ENCODE measurements at regions not wholly inside any gene's neighbourhood (a gene's known extent, or its start where the extent isn't known, plus 50 kb on each side); places are given as distances from the start of the nearest gene placed in this dataset.

GRCh38 chr3:150221904-150222523, 186.1 kb upstream of the TSC22D2 start:
- no peak for DNase-seq (ENCODE audit: low read depth in 3 of 3, low spot score in 2 of 3)

GRCh38 chr3:150220799-150221198, 187.3 kb upstream of the TSC22D2 start:
- DNase-seq (ENCODE audit: low read depth in 3 of 3, low spot score in 2 of 3): no peak

- DNase-seq (ENCODE audit: low read depth in 3 of 3, low spot score in 2 of 3): no peak
Observed at GRCh38 chr3:150220041-150220440, 188.1 kb upstream of the TSC22D2 start.

GRCh38 chr3:150218841-150219240, 189.3 kb upstream of the TSC22D2 start:
- no peak for DNase-seq (ENCODE audit: low read depth in 3 of 3, low spot score in 2 of 3)

GRCh38 chr3:150218236-150218635, 189.9 kb upstream of the TSC22D2 start:
- DNase-seq (ENCODE audit: low read depth in 3 of 3, low spot score in 2 of 3): no peak

GRCh38 chr3:150217691-150218090, 190.4 kb upstream of the TSC22D2 start:
- no peak for DNase-seq (ENCODE audit: low read depth in 3 of 3, low spot score in 2 of 3)

GRCh38 chr3:150216866-150217600, 191.1 kb upstream of the TSC22D2 start:
- no peak for DNase-seq (ENCODE audit: low read depth in 3 of 3, low spot score in 2 of 3)

GRCh38 chr3:150216041-150216811, 191.9 kb upstream of the TSC22D2 start:
- no peak for DNase-seq (ENCODE audit: low read depth in 3 of 3, low spot score in 2 of 3)

- DNase-seq (ENCODE audit: low read depth in 3 of 3, low spot score in 2 of 3): no peak
Observed at GRCh38 chr3:150215616-150216015, 192.5 kb upstream of the TSC22D2 start.

GRCh38 chr3:150213577-150213976, 194.5 kb upstream of the TSC22D2 start:
- no peak for DNase-seq (ENCODE audit: low read depth in 3 of 3, low spot score in 2 of 3)

- no peak for DNase-seq (ENCODE audit: low read depth in 3 of 3, low spot score in 2 of 3)
Observed at GRCh38 chr3:150210461-150211110, 197.5 kb upstream of the TSC22D2 start.

- DNase-seq (ENCODE audit: low read depth in 3 of 3, low spot score in 2 of 3): no peak
Observed at GRCh38 chr3:150203273-150203672, 204.8 kb upstream of the TSC22D2 start.

- no peak for DNase-seq (ENCODE audit: low read depth in 3 of 3, low spot score in 2 of 3)
Observed at GRCh38 chr3:150202711-150203110, 205.4 kb upstream of the TSC22D2 start.

- DNase-seq (ENCODE audit: low read depth in 3 of 3, low spot score in 2 of 3): no peak
Observed at GRCh38 chr3:150194957-150195356, 213.1 kb upstream of the TSC22D2 start.

- no peak for DNase-seq (ENCODE audit: low read depth in 3 of 3, low spot score in 2 of 3)
Observed at GRCh38 chr3:150194513-150194912, 213.6 kb upstream of the TSC22D2 start.

GRCh38 chr3:150184426-150185071, 213.9 kb upstream of the PFN2 start:
- no peak for DNase-seq (ENCODE audit: low read depth in 3 of 3, low spot score in 2 of 3)

GRCh38 chr3:150183678-150184425, 213.2 kb upstream of the PFN2 start:
- DNase-seq (ENCODE audit: low read depth in 3 of 3, low spot score in 2 of 3): peak; percentile 71 to 73 (median 72)

- no peak for DNase-seq (ENCODE audit: low read depth in 3 of 3, low spot score in 2 of 3)
Observed at GRCh38 chr3:150180334-150180733, 209.6 kb upstream of the PFN2 start.

GRCh38 chr3:150179330-150179729, 208.6 kb upstream of the PFN2 start:
- DNase-seq (ENCODE audit: low read depth in 3 of 3, low spot score in 2 of 3): no peak

Data from right renal cortex interstitium (tissue), 3 donors.